ENCODE measurements at regions not wholly inside any gene's neighbourhood (a gene's known extent, or its start where the extent isn't known, plus 50 kb on each side); places are given as distances from the start of the nearest gene placed in this dataset.

- no peak for TF ChIP-seq CTCF (IDR thresholded peaks at IDR 0.05)
- no peak overlapping the region for H3K27ac ChIP-seq
- no peaks in the 10 kb centered on the region for H3K27me3 ChIP-seq (replicated peaks; ENCODE audit: insufficient read depth)
- no peaks in the 10 kb centered on the region for H3K36me3 ChIP-seq
- no peak overlapping the region for H3K4me3 ChIP-seq
- H3K9me3 ChIP-seq = no peaks in the 10 kb centered on the region
- H3K4me1 ChIP-seq (ENCODE audit: control insufficient read depth in 1 of 2, low read depth in 2 of 2) = peaks cover 0 to 8% of the 10 kb centered on the region in 2 donors
- ATAC-seq (ENCODE audit: insufficient number of reproducible peaks, low FRiP score, low read depth) (no peak), DNase-seq (ENCODE audit: low spot score) (peak; percentile 9)
These were observed 51.9 kb upstream of the ZBED3 start for GRCh38 chr5:77139001-77139400.

All from thoracic aorta (tissue), 2 donors.